Hepatocyte (in vitro differentiated cells): ENCODE measurements at regions not wholly inside any gene's neighbourhood (a gene's known extent, or its start where the extent isn't known, plus 50 kb on each side); places are given as distances from the start of the nearest gene placed in this dataset.

ENCODE experiments used
- DNase-seq: peaks from one replicate; pipeline ENCODE4 v3.0.0-alpha.2; 2016; ENCODE audit warnings: low spot score
- H2AFZ ChIP-seq: fragments of 200-600 bp; sonication (generic); 2 replicates; pipeline ENCODE4 v1.6.0; 2016; ENCODE audit warnings: antibody characterized with exemption, mild to moderate bottlenecking
- H3K27ac ChIP-seq: fragments of 200-600 bp; sonication (generic); 2 replicates; pipeline ENCODE4 v1.5.1; 2016; ENCODE audit warnings: mild to moderate bottlenecking
- H3K27me3 ChIP-seq: fragments of 200-600 bp; sonication (generic); 2 replicates; pipeline ENCODE4 v1.6.1; 2016
- H3K36me3 ChIP-seq: fragments of 200-600 bp; sonication (generic); replicated peaks from 2 replicates; pipeline ENCODE4 v1.5.1; 2016; ENCODE audit warnings: low read depth; ENCODE audit not compliant: insufficient read depth
- H3K4me1 ChIP-seq: fragments of 200-600 bp; sonication (generic); 2 replicates; pipeline ENCODE4 v1.5.1; 2016; ENCODE audit warnings: mild to moderate bottlenecking, moderate library complexity; ENCODE audit not compliant: insufficient read depth
- H3K4me2 ChIP-seq: fragments of 200-600 bp; sonication (generic); 2 replicates; pipeline ENCODE4 v1.6.0; 2016
- H3K4me3 ChIP-seq: fragments of 200-600 bp; sonication (generic); 2 replicates; pipeline ENCODE4 v1.5.1; 2016; ENCODE audit warnings: mild to moderate bottlenecking
- H3K79me2 ChIP-seq: fragments of 200-600 bp; sonication (generic); 2 replicates; pipeline ENCODE4 v1.6.0; 2017; ENCODE audit warnings: mild to moderate bottlenecking
- H3K9me2 ChIP-seq: fragments of 200-600 bp; sonication (generic); replicated peaks from 2 replicates; pipeline ENCODE4 v1.6.0; 2017; ENCODE audit warnings: mild to moderate bottlenecking; ENCODE audit not compliant: insufficient read depth
- H3K9me3 ChIP-seq: fragments of 200-600 bp; sonication (generic); 2 replicates; pipeline ENCODE4 v1.5.1; 2016; ENCODE audit warnings: low read depth, mild to moderate bottlenecking
- H4K20me1 ChIP-seq: fragments of 200-600 bp; sonication (generic); 2 replicates; pipeline ENCODE4 v1.6.0; 2016; ENCODE audit warnings: mild to moderate bottlenecking; ENCODE audit not compliant: insufficient read depth, poor library complexity, severe bottlenecking
- CTCF ChIP-seq: fragments of 200-600 bp; sonication (generic); IDR thresholded peaks from 2 replicates; pipeline ENCODE4 v1.5.1; 2016; ENCODE audit warnings: antibody characterized with exemption, mild to moderate bottlenecking; ENCODE audit not compliant: poor library complexity
- EZH2 ChIP-seq: fragments of 200-600 bp; sonication (generic); IDR thresholded peaks from 2 replicates; pipeline ENCODE4 v1.6.1; 2016; ENCODE audit warnings: antibody characterized with exemption, mild to moderate bottlenecking, borderline replicate concordance
- EZH2phosphoT487 ChIP-seq: fragments of 200-600 bp; sonication (generic); IDR thresholded peaks from one replicate; pipeline ENCODE4 v1.6.1; 2018; ENCODE audit warnings: antibody characterized with exemption, mild to moderate bottlenecking, low read depth, moderate library complexity; ENCODE audit not compliant: unreplicated experiment, severe bottlenecking
- WGBS: methylation state at CpG from one replicate; pipeline ENCODE4 v1.1.6; 2016; ENCODE audit warnings: low lambda C conversion rate; ENCODE audit errors: missing lambda C conversion rate; 5-methylcytosine and 5-hydroxymethylcytosine counted together

GRCh38 chr18:53745986-53746385 is 478.5 kb downstream of the MBD2 start:
- TF ChIP-seq CTCF (no peak), EZH2phosphoT487 (no peak), EZH2 (no peak)
- H3K4me3 ChIP-seq = no peak overlapping the region
- H3K27me3 ChIP-seq = no peaks in the 10 kb centered on the region
- no peak overlapping the region for H3K4me2 ChIP-seq
- H3K79me2 ChIP-seq = no peaks in the 10 kb centered on the region
- WGBS = 41% methylated on average over 1 of the region's 1 CpG
- H4K20me1 ChIP-seq = no peaks in the 10 kb centered on the region
- H3K27ac ChIP-seq = no peak overlapping the region
- H3K36me3 ChIP-seq = no peaks in the 10 kb centered on the region
- no peak overlapping the region for H2AFZ ChIP-seq
- H3K4me1 ChIP-seq = no peaks in the 10 kb centered on the region
- no peaks in the 10 kb centered on the region for H3K9me2 ChIP-seq
- no peaks in the 10 kb centered on the region for H3K9me3 ChIP-seq
- no peak for DNase-seq

GRCh38 chr18:53745224-53745967 is 479.1 kb downstream of the MBD2 start:
- H3K27ac ChIP-seq = no peak overlapping the region

GRCh38 chr18:53739700-53740099 is 484.8 kb downstream of the MBD2 start:
- DNase-seq = no peak
- Histone ChIP-seq H2AFZ (no peak overlapping the region), H3K36me3 (no peaks in the 10 kb centered on the region), H3K27me3 (no peaks in the 10 kb centered on the region), H3K9me3 (no peaks in the 10 kb centered on the region), H3K4me1 (no peaks in the 10 kb centered on the region), H4K20me1 (no peaks in the 10 kb centered on the region), H3K4me3 (no peak overlapping the region), H3K79me2 (no peaks in the 10 kb centered on the region), H3K9me2 (no peaks in the 10 kb centered on the region), H3K4me2 (no peak overlapping the region), H3K27ac (no peak overlapping the region)
- TF ChIP-seq CTCF = no peak
- no peak for TF ChIP-seq EZH2
- no peak for TF ChIP-seq EZH2phosphoT487
- 77% methylated on average over 5 of the region's 5 CpGs for WGBS

More at GRCh38 chr18:53745224-53745967, 479.1 kb downstream of the MBD2 start:
- Histone ChIP-seq H3K79me2 (no peaks in the 10 kb centered on the region), H3K4me3 (no peak overlapping the region), H3K4me1 (no peaks in the 10 kb centered on the region), H3K4me2 (no peak overlapping the region), H4K20me1 (no peaks in the 10 kb centered on the region), H2AFZ (no peak overlapping the region), H3K27me3 (no peaks in the 10 kb centered on the region), H3K9me3 (no peaks in the 10 kb centered on the region), H3K9me2 (no peaks in the 10 kb centered on the region), H3K36me3 (no peaks in the 10 kb centered on the region)
- TF ChIP-seq EZH2 (no peak), EZH2phosphoT487 (no peak), CTCF (no peak)
- WGBS = 77% methylated on average over 5 of the region's 5 CpGs
- no peak for DNase-seq

GRCh38 chr18:53735526-53735925 is 488.9 kb downstream of the MBD2 start:
- WGBS = 79% methylated on average over 1 of the region's 1 CpG
- no peak overlapping the region for H3K27ac ChIP-seq
- no peaks in the 10 kb centered on the region for H3K4me1 ChIP-seq
- H4K20me1 ChIP-seq = no peaks in the 10 kb centered on the region
- no peaks in the 10 kb centered on the region for H3K9me3 ChIP-seq
- DNase-seq = no peak
- H3K27me3 ChIP-seq = no peaks in the 10 kb centered on the region
- H2AFZ ChIP-seq = no peak overlapping the region
- H3K9me2 ChIP-seq = no peaks in the 10 kb centered on the region
- H3K36me3 ChIP-seq = no peaks in the 10 kb centered on the region
- H3K4me3 ChIP-seq = no peak overlapping the region
- H3K4me2 ChIP-seq = no peak overlapping the region
- H3K79me2 ChIP-seq = no peaks in the 10 kb centered on the region
- TF ChIP-seq EZH2 = no peak
- TF ChIP-seq EZH2phosphoT487 = no peak
